ENCODE measurements at regions not wholly inside any gene's neighbourhood (a gene's known extent, or its start where the extent isn't known, plus 50 kb on each side); places are given as distances from the start of the nearest gene placed in this dataset.

DNA sequence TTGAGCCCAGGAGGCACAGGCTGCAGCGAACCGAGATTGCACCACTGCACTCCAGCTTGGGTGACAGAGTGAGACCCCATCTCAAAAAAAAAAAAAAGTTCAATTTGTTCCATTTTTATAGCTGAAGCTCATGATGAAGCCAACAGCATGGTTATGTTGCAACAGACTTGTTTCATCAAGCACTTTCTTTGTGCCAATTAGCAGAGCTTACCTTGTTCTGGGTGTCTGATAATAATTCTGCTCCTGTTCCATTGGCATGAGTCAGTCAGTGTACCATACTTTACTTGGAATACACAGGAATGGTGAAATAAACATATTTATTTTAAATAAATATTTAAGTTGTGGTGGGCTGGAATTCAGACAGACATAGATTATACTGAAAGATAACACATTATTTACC lies 100.8 kb upstream of the DAAM1 start:
- Mint-ChIP-seq H3K27ac (no peak overlapping the region), H3K4me3 (ENCODE audit: low read depth) (no peak overlapping the region), H3K9me3 (no peaks in the 10 kb centered on the region), H3K27me3 (ENCODE audit: low read depth) (peaks cover 5% of the 10 kb centered on the region), H3K4me1 (ENCODE audit: low read depth) (no peaks in the 10 kb centered on the region), H3K36me3 (ENCODE audit: low read depth) (no peaks in the 10 kb centered on the region)
- no peak for DNase-seq (ENCODE audit: low spot score)
- intact Hi-C loops (cut with micrococcal nuclease): no loop called here

DNA sequence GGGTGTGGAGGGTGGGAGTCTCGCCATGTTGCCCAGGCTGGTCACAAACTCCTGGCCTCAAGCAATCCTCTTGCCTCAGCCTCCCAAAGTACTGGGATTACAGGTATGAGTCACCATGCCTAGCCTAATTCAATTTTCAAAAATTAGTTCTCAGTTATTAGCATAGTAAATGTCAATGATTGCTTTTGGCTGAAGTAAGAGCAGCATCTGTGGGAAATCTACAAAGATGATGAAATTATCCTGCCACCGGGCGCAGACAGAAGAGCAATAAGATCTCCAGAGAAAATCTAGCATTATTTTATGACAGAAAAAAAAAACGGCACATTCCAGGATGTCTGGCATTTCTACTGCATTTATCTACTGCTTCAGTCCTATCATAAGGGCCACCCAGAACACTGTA lies 97.9 kb upstream of the DAAM1 start:
- Mint-ChIP-seq H3K9me3 (no peaks in the 10 kb centered on the region), H3K36me3 (ENCODE audit: low read depth) (no peaks in the 10 kb centered on the region), H3K27me3 (ENCODE audit: low read depth) (no peaks in the 10 kb centered on the region), H3K4me1 (ENCODE audit: low read depth) (no peaks in the 10 kb centered on the region), H3K27ac (no peak overlapping the region), H3K4me3 (ENCODE audit: low read depth) (no peak overlapping the region)
- no peak for DNase-seq (ENCODE audit: low spot score)
- intact Hi-C loops (cut with micrococcal nuclease): no loop called here

DNA sequence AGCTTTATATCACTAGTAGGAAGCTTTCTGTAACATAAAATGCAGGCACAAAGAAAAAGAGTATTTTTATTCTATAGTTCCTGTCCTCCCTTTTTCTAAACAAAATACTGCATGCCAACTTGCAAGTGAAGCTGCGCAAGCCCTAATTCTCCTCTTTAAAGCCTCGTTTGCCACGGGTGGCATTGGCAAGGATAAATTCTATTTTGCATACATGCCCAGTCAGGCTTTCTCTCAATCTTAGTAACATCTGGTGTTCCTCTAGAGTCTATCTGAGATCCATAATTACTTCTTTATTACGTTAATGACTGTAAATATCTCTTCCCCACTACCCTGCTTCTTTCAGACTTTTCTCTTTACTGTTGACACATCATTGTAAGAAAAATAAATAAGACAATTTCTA lies 97.1 kb upstream of the DAAM1 start:
- H3K36me3 Mint-ChIP-seq (ENCODE audit: low read depth): no peaks in the 10 kb centered on the region
- H3K4me3 Mint-ChIP-seq (ENCODE audit: low read depth): no peak overlapping the region
- intact Hi-C loops (cut with micrococcal nuclease): no loop called here
- H3K9me3 Mint-ChIP-seq: no peaks in the 10 kb centered on the region
- H3K27ac Mint-ChIP-seq: no peak overlapping the region
- DNase-seq (ENCODE audit: low spot score): no peak
- no peaks in the 10 kb centered on the region for H3K27me3 Mint-ChIP-seq (ENCODE audit: low read depth)
- no peaks in the 10 kb centered on the region for H3K4me1 Mint-ChIP-seq (ENCODE audit: low read depth)

DNA sequence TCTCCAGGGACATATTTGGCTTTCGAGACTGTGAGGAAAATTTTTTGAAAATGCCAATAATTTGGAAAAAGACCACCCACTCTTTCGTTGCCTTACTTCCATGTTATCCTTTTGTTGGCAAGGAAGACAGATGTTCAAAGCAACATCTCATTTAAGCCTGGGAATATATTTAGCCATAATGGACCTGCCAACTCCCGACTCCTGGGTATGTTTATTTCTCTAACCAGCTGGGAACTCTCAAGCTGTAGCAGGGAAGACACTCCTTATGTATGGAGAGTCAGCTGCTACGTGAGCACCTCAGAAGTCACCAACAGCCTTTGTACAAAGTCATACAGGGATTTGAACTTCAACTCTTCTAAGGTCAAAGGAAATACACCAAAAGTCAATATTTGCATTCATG lies 96.5 kb upstream of the DAAM1 start:
- no peaks in the 10 kb centered on the region for H3K36me3 Mint-ChIP-seq (ENCODE audit: low read depth)
- H3K27ac Mint-ChIP-seq: no peak overlapping the region
- DNase-seq (ENCODE audit: low spot score): no peak
- intact Hi-C loops (cut with micrococcal nuclease): no loop called here
- no peaks in the 10 kb centered on the region for H3K27me3 Mint-ChIP-seq (ENCODE audit: low read depth)
- no peaks in the 10 kb centered on the region for H3K4me1 Mint-ChIP-seq (ENCODE audit: low read depth)
- H3K9me3 Mint-ChIP-seq: no peaks in the 10 kb centered on the region
- H3K4me3 Mint-ChIP-seq (ENCODE audit: low read depth): no peak overlapping the region

DNA sequence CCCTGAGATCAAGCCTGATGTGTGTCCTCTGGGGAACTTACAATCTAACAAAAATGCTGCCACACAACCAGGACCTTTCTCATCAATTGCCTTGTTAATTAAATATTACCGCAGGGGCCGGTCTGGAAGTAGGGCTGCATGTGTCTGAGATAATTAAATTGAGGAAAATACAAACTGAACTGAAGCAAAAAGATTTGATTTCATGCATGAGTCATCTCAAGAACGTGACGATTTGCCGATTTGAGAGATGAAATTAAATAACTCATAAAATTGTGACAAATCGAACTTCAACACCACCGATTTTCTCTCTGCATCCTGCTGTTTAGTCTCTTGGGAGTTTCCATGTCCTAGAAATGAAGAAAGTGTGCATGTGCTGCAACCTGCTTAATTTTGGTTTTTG lies 94.6 kb upstream of the DAAM1 start:
- H3K36me3 Mint-ChIP-seq (ENCODE audit: low read depth): no peaks in the 10 kb centered on the region
- no peak for DNase-seq (ENCODE audit: low spot score)
- no peaks in the 10 kb centered on the region for H3K27me3 Mint-ChIP-seq (ENCODE audit: low read depth)
- H3K9me3 Mint-ChIP-seq: no peaks in the 10 kb centered on the region
- no peak overlapping the region for H3K27ac Mint-ChIP-seq
- H3K4me3 Mint-ChIP-seq (ENCODE audit: low read depth): no peak overlapping the region
- H3K4me1 Mint-ChIP-seq (ENCODE audit: low read depth): no peaks in the 10 kb centered on the region
- intact Hi-C loops (cut with micrococcal nuclease): no loop called here

DNA sequence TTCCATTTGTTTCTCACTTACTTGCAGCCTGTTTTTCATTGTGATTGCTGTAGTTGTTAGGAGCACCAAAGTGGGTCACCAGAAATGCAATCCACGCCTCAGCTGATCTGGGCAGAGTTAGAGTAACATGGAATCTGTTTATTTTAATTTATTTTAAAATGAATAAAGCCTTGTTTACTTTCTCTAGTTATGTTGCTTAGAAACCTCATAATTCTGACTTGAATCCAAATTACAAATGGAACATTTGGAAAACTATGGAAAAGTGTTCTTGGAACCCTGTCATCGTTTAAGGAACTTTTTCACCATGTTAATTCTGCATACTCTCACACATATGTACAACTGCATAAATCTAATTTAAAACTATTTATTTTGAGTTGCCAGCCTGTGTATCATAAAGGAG lies 92.2 kb upstream of the DAAM1 start:
- intact Hi-C loops (cut with micrococcal nuclease): no loop called here
- no peaks in the 10 kb centered on the region for H3K36me3 Mint-ChIP-seq (ENCODE audit: low read depth)
- H3K4me1 Mint-ChIP-seq (ENCODE audit: low read depth): no peaks in the 10 kb centered on the region
- no peak overlapping the region for H3K4me3 Mint-ChIP-seq (ENCODE audit: low read depth)
- H3K9me3 Mint-ChIP-seq: no peaks in the 10 kb centered on the region
- H3K27me3 Mint-ChIP-seq (ENCODE audit: low read depth): peaks cover 3% of the 10 kb centered on the region
- H3K27ac Mint-ChIP-seq: no peak overlapping the region
- DNase-seq (ENCODE audit: low spot score): no peak

DNA sequence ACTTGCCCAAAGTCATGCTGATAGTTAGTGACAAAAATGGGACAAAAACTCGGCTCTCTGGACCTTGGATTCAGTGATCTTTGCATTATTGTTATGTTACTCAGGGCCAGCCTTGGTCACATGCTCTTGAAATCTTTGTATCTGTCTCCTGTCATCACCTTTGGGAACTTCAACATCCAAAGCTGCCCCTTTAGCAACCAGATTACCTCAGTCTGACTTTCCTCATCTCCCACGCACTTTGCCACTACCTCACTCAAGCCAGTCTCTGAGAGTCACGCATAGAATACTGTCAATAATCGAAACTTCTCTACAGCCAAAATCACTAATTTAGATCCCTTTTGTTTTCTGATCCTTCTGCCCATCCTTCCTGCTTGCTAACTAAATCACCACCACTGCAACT lies 90.8 kb upstream of the DAAM1 start:
- H3K27me3 Mint-ChIP-seq (ENCODE audit: low read depth): peaks cover 9% of the 10 kb centered on the region

DNA sequence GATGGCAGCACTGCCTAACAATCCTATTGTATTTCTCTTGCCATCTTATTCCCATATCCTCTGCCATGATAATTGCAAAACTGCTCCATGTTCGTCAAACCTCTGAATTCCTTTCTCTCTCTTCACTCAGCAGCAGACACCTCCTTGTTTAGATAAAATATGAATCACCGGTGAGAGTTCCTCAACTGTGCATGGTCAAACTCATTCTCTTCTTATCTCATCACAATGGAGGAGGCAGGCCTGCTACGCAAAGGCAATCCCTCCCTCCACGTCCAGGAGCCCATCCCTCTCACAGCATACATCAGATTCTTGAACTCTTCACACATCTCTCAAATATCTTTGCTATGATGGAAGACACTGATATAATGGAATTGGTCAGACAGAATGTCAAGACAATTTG lies 90.1 kb upstream of the DAAM1 start:
- Mint-ChIP-seq H3K9me3 (no peaks in the 10 kb centered on the region), H3K4me1 (ENCODE audit: low read depth) (no peaks in the 10 kb centered on the region), H3K27ac (no peak overlapping the region), H3K4me3 (ENCODE audit: low read depth) (no peak overlapping the region), H3K36me3 (ENCODE audit: low read depth) (no peaks in the 10 kb centered on the region), H3K27me3 (ENCODE audit: low read depth) (peaks cover 9% of the 10 kb centered on the region)
- intact Hi-C loops (cut with micrococcal nuclease): no loop called here
- DNase-seq (ENCODE audit: low spot score): no peak

More for the DNA sequence above, 90.8 kb upstream of the DAAM1 start:
- intact Hi-C loops (cut with micrococcal nuclease): no loop called here
- no peak overlapping the region for H3K4me3 Mint-ChIP-seq (ENCODE audit: low read depth)
- H3K9me3 Mint-ChIP-seq: no peaks in the 10 kb centered on the region
- no peaks in the 10 kb centered on the region for H3K4me1 Mint-ChIP-seq (ENCODE audit: low read depth)
- H3K27ac Mint-ChIP-seq: no peak overlapping the region
- no peak for DNase-seq (ENCODE audit: low spot score)
- H3K36me3 Mint-ChIP-seq (ENCODE audit: low read depth): no peaks in the 10 kb centered on the region

DNA sequence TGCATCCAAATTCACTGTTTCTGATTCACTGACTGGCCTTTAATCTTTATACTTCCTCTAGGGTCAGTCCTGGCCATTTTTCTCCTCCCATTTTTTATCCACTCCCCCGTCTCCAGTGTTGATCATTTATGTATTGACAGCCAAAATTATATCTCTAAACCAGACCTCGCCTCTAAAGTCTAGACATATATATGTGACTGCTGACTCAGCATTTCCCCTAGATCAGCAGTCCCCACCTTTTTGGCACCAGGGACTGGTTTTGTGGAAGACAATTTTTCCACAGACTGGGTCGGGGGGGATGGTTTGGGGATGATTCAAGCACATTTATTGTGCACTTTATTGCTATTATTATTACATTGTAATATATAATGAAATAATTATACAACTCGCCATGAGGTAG lies 88.3 kb upstream of the DAAM1 start:
- Mint-ChIP-seq H3K27ac (no peak overlapping the region), H3K36me3 (ENCODE audit: low read depth) (no peaks in the 10 kb centered on the region), H3K27me3 (ENCODE audit: low read depth) (peaks cover 11% of the 10 kb centered on the region), H3K4me3 (ENCODE audit: low read depth) (no peak overlapping the region), H3K9me3 (no peaks in the 10 kb centered on the region), H3K4me1 (ENCODE audit: low read depth) (no peaks in the 10 kb centered on the region)
- DNase-seq (ENCODE audit: low spot score): no peak
- intact Hi-C loops (cut with micrococcal nuclease): no loop called here

DNA sequence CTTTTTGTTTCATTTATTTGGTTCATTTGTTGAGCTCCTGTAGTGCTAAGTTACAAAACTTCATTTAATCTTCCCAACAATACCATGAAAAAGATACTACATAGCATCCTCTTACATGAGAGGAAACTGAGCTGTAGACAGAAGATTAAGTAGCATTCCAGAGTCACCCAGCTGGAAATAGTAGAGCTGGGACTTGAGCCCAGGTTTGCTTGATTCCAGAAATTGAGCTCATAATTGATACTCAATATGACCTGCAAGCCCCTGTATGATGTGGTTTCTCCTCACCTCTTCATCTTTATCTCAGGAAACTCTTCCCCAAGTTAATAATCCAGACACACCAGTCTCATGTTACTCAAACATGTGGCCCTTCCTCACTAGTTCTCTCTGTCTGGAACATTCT lies 87.0 kb upstream of the DAAM1 start:
- no peaks in the 10 kb centered on the region for H3K9me3 Mint-ChIP-seq
- no peak overlapping the region for H3K27ac Mint-ChIP-seq
- DNase-seq (ENCODE audit: low spot score): no peak
- intact Hi-C loops (cut with micrococcal nuclease): no loop called here
- H3K36me3 Mint-ChIP-seq (ENCODE audit: low read depth): no peaks in the 10 kb centered on the region
- H3K4me3 Mint-ChIP-seq (ENCODE audit: low read depth): no peak overlapping the region
- peaks cover 13% of the 10 kb centered on the region for H3K27me3 Mint-ChIP-seq (ENCODE audit: low read depth)
- no peaks in the 10 kb centered on the region for H3K4me1 Mint-ChIP-seq (ENCODE audit: low read depth)

DNA sequence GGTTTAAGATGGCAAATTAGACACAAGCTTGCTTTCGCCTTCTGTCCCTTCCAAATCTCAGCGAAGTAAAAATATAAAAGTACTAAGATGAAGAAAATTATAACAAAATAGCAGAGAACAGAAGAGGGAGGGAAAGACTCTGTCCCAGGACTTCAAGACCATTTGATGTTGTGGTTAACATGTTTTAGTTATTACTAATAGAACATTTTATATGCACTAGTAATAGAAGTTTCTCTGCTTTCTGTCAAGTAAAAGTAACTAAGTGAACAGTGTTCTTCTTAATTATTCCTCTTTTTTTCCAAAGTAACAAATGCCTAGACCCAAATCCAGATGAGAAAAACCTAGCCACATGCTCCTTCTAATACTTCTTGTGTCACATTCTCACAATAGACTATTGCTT lies 85.1 kb upstream of the DAAM1 start:
- Mint-ChIP-seq H3K27ac (no peak overlapping the region), H3K4me1 (ENCODE audit: low read depth) (no peaks in the 10 kb centered on the region), H3K27me3 (ENCODE audit: low read depth) (peaks cover 15% of the 10 kb centered on the region), H3K4me3 (ENCODE audit: low read depth) (no peak overlapping the region), H3K9me3 (no peaks in the 10 kb centered on the region), H3K36me3 (ENCODE audit: low read depth) (no peaks in the 10 kb centered on the region)
- DNase-seq (ENCODE audit: low spot score): no peak
- intact Hi-C loops (cut with micrococcal nuclease): no loop called here

DNA sequence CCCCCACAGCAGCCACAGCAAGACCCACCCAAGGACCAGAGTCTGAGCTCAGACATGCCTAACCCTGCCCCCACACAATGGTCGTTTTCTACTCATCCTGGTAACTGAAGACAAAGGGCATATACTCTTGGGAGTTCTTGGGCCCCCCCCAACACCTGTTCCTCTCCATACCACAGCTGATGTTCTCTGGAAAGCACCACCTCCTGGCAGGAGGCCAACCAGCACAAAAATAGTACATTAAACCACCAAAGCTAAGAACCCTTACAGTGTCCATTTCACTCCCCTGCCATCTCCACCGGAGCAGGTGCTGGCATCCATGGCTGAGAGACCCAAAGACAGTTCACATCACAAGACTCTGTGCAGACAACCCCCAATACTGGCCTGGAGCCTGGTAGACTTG lies 80.6 kb upstream of the DAAM1 start:
- Mint-ChIP-seq H3K27me3 (ENCODE audit: low read depth) (peaks cover 16% of the 10 kb centered on the region), H3K36me3 (ENCODE audit: low read depth) (no peaks in the 10 kb centered on the region), H3K4me3 (ENCODE audit: low read depth) (no peak overlapping the region), H3K9me3 (no peaks in the 10 kb centered on the region), H3K4me1 (ENCODE audit: low read depth) (no peaks in the 10 kb centered on the region), H3K27ac (no peak overlapping the region)
- intact Hi-C loops (cut with micrococcal nuclease): no loop called here
- DNase-seq (ENCODE audit: low spot score): no peak

DNA sequence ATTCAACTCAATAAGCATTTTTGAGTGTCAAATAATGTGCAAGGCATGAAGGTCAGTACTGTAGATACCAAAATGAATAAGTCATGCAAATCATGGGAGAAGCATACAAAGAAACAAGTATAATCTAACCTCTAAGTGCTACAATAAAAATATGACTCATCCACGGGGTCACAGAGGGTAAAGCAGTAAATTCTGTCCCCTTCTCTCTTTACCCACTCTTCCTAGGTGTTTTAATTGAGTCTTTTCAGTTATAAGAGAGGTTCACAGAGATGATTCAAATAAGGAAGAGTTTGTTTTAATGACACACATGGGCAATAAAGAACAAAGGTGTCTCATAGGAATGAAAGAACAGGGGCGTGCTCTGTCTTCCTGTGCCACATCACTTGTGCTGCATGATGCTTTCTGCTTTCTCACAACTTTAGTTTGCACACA lies 71.5 kb upstream of the DAAM1 start:
- intact Hi-C loops (cut with micrococcal nuclease): no loop called here
- no peaks in the 10 kb centered on the region for H3K9me3 Mint-ChIP-seq
- no peak overlapping the region for H3K4me3 Mint-ChIP-seq (ENCODE audit: low read depth)

DNA sequence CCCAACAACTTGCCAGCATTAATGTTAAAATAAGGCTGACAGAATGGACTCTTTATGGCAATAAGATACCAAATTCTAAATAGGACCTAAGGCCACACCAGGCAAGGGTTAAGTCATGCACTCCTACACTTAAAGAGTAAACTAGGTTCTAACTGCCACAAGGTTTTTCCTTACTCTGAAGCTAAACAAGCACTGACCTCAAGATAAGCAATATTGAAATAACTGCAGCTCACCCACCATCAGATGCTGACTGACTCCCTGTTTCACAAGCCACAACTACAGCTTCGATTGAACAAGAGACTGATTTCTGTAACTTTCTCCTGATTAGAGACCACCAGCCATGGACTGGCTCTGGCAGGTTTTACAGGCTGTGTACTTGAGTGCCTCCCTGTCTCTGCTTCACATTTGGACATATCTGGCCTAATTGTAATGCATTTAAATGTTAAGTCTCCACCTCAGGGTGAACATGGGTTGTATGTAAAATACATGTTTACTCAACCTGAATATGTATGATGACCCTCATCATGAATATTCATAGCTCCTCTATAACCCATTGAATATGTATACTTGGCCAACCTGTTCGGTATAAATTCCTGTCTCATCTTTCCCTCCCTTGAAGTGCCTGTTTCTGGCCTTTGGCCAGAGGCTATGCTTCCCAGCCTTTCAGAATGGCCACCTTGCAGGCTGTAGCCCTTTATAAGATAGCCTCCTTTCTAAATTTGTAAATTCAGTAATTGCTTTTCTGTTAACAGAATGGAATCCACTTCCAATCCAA lies 70.5 kb upstream of the DAAM1 start:
- H3K27ac Mint-ChIP-seq: no peak overlapping the region
- H3K9me3 Mint-ChIP-seq: no peaks in the 10 kb centered on the region
- no peaks in the 10 kb centered on the region for H3K36me3 Mint-ChIP-seq (ENCODE audit: low read depth)
- no peak for DNase-seq (ENCODE audit: low spot score)
- intact Hi-C loops (cut with micrococcal nuclease): no loop called here
- H3K27me3 Mint-ChIP-seq (ENCODE audit: low read depth): peaks cover 22% of the 10 kb centered on the region
- H3K4me1 Mint-ChIP-seq (ENCODE audit: low read depth): peaks cover 2% of the 10 kb centered on the region
- H3K4me3 Mint-ChIP-seq (ENCODE audit: low read depth): no peak overlapping the region

More for the DNA sequence above, 71.5 kb upstream of the DAAM1 start:
- H3K27me3 Mint-ChIP-seq (ENCODE audit: low read depth): peaks cover 18% of the 10 kb centered on the region
- H3K27ac Mint-ChIP-seq: no peak overlapping the region
- H3K36me3 Mint-ChIP-seq (ENCODE audit: low read depth): no peaks in the 10 kb centered on the region
- no peak for DNase-seq (ENCODE audit: low spot score)
- peaks cover 2% of the 10 kb centered on the region for H3K4me1 Mint-ChIP-seq (ENCODE audit: low read depth)
